Suppressor macrophage (primary cell): ENCODE measurements at regions not wholly inside any gene's neighbourhood (a gene's known extent, or its start where the extent isn't known, plus 50 kb on each side); places are given as distances from the start of the nearest gene placed in this dataset.

Experiments used
- DNase-seq, 4 experiments: peaks; one replicate each; pipeline ENCODE4 v3.0.0-alpha.2; 2020 to 2022

DNA sequence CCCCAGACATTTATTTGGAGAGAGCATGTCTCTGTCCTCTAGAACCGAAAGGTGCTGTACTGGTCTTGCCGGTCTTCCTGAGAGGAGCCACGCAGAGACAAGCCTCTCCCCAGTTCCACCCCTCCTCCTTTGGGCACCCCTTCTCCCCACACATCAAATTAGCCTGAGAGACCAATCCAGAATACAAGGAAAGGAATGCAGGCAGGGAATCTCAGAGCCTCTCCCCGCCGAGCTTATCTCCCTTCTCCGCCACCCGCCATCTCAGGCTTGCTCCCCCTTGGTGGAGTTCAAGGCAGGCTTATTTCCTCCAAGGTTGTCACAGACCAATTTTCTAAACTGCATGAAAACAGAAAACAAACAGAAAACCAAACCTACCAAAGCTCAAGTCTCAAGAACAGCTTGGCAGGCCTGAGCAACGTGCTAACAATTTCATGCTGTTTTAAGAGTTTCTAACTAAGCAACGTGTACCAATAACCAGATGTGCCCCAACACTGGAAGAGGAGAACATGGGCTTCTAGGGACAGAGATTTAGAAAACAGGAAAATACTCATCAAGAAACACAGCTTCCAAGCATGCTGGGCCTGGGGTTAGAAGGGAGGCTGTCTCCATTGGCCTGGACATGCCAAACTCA lies 124.5 kb upstream of the PKDCC start:
- DNase-seq, result no peak

GRCh38 chr2:41924024-41924423 lies 123.8 kb upstream of the PKDCC start:
- DNase-seq, result no peak

DNA sequence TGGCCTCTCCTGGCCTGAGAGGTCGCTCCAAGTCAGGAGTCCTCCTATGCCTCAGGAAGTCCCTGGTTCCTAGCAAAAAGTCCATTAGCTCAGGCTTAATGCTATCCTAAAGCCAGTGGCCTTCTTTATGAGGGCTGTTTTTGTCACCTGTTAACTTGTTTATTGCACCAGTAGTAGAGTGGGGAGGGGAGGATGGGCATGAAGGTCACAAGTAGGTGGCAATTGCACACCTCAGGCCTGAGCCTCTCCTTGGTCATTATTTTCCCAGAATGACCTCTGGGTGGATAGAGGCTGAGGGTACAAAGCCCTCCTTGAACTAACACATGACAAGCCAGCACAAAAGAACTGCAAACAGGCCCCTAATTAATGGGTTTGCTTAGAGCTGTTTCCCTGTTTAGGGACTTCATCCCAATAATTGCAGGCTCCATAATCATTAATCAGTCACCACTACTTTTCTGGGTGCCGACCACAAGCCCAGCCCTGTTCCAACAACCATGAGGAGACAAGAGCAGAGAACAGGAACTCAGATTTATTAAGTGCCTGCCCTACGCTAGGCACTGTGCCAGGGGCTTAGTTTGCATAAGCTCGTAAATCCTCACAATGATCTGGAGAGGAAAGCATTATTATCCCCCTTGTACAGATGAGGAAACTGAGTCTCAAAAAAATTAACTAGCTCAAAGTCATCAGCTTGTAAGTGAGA lies 123.0 kb upstream of the PKDCC start:
- no peak for DNase-seq

- no peak for DNase-seq
Observed at GRCh38 chr2:41925712-41926111, 122.1 kb upstream of the PKDCC start.

DNA sequence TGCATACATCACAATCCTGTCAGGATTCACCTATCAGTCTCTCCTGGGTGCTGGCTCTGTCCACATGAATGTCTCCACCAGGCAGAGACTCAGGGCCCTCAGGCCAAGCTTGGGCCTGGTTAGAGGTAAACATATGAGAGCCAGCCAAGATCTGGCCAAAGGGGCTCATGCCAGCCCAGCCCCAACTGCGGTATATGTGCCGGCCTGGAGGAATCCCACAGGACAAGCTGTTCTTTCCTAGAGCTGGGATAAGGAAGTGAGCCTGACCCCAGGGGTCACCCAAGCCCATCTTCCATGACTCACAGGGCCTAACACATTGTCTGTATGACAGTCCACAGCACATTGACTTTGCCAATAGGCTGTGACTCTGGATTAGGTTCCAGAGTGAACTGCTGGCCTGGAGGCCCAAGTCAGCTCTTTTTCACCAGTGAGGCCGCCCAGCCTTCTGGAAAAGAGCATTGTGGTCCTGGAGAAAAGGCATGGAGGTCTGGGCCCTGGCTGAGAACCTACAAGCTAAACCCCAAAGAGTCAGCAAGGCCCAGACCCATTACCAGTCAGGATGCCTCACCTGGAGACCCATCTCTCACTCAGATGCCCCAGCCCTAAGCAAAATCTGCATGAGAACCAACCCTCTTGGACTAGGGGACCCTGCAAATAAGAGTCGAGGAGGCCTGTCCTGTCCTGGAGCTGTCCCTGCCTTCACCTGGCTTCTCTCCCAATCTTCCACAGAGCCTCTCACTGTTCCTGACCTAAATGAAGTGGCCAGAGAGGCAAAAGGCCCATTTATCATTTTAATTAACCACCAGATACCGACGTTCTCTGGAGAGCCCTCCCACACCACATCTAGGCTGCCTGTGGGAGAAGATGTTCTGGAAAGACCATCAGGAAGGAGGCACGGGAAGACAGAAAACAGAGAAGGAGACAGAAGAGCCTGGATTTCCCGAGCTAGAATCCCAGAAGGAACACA lies 120.9 kb upstream of the PKDCC start:
- DNase-seq, result no peak

GRCh38 chr2:41927581-41928264 lies 120.1 kb upstream of the PKDCC start:
- DNase-seq, result no peak

DNA sequence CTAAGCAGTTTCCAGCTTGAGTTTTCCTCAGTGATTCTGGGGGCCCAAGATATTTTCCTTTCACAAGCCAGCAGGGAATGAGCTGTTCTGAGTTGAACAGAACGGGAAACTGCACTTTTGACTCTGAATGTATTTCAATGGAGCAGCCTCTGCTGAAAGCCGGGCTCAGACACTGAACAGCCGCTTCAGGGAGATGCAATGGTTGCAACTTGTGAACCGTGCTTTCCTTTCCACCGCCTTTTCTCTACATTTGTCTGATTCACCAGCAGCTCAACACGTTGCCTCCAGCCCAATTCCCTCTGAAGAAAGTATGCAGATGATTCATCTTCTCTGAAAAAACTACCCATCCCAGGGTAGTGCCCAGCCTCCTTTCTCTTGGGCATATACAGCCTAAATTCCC lies 119.3 kb upstream of the PKDCC start:
- DNase-seq, result no peak

DNA sequence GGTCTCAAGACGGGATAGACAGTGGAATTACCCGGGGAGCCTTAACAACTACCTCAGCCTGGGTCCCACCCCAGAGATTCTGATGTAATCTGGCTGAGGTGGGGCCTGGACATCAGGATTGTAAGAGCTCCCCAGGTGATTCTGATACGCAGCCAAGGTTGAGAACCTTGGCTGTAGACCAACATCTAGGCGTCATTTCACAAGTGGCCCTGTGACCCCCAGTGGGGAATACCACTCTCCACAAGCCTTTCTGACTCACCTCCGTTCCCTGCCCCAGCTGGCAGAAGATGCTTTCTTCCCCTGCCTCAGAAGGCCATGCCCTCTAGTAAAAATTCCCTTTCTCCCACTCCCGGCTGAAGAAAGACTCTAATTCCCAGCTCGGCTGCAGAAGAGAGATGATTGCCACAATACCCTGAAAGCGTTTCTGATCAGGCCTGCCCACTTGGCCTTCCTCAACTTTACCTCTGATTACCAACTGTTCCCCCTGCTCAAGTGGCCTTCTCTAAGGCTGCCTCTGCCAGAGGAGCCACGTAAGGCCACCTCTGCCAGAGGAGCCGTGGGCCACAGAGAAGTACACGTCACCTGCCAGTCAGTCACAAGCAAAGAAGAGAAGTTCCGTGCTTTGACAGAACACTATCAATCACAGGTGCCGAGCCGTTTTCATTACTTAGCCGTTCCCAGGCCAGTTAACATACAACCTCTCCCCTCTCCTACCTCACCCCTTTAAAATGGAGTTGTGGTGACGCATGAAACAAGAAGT lies 116.8 kb upstream of the PKDCC start:
- DNase-seq, result no peak

DNA sequence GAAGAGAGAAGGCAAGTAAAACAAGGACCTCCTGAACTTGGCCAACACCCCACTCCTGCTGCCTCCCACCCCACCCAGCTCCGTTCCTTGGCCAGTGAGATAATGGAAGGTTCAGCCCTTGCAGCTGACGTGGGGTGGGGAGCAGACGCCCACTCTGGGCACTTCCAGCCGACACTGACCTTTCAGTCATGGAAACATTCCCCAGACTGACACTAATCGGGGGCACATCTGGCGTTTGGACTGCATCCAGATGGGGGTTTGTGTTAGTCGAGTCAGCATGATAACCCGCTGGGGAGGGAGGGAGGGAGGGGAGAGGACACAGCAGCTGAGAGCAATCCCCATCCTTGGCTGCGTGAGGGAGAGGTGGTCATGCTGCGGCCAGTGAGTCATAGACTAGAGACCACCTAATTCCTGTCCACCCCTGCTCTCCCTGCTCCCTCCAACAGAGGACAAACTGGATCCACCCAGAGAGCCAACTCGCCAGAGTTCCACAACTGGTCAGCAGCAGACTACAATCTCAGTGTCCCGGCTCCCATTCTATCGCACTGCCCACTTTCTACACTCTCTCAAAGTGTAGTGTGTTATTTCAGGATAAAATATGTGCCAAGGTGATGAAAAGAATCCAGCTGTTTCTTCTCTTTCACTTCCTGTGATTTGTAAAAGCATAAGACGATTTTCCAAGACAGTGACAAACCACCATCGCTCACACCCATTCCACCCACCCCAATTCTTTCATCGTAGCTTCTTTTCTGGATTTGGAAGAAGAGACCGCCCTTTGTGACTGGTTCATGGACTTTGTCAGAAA lies 115.4 kb upstream of the PKDCC start:
- DNase-seq, result no peak

DNA sequence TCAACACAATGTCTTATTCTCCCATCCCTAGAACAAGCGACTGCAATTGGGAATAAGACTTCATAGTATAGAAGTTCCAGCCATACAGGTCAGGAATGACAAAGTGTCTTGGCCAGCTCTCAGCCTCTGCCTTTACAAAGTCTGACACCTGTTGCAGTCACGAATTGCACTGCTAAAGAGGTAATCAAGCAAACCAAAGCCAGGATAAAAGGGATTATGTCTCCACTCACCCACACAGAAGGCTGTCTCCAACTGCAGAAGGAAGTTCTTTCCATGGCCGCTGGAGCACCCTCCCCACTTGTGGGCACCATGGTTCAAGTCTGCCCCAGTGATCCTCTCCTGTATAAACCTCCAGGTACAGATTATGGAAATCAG lies 114.8 kb upstream of the PKDCC start:
- DNase-seq, result no peak

GRCh38 chr2:41933585-41934320 lies 114.1 kb upstream of the PKDCC start:
- DNase-seq, result peak; percentile 2 to 48 (median 36)

GRCh38 chr2:41934329-41934958 lies 113.4 kb upstream of the PKDCC start:
- DNase-seq, result no peak

GRCh38 chr2:41935002-41935401 lies 112.8 kb upstream of the PKDCC start:
- no peak for DNase-seq

DNA sequence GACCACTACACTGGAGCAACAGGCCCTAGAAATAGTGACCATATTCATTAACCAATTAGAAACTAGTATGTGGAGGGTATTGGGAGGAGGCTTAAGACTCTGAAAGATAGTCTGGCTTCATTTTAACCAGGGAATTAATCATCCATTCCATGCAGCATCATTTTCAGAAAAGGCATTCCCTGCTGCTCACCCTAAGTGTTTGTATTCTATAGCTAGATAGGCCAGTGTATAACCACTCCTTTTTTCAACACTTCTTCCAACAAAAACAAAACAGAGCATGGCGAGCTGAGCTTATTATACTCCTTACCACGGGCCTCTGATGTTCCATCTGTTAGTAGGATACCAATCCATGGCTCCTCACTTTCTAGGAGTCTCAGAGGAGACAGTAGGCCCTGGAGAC lies 112.0 kb upstream of the PKDCC start:
- no peak for DNase-seq

GRCh38 chr2:41936771-41937463 lies 110.9 kb upstream of the PKDCC start:
- DNase-seq, result no peak

DNA sequence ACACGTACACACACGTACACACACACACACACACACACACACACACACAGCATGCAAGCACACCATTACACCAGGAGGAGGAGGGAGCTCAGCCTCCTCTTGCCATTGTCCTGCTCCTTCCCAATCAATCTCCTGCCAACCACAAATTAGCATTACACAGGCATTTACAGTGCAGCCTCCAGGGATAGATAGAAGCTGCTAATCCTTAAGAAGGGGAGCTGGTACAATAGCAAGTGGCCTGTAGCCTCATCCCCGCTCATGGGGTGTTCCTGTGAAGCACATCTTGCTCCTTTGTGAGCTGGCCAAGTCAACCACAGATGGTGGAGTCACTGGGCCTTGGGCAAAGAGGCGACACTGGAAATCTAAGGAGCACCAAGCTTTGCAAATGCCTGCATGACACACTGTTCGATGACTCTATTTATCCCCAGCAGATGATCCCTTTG lies 110.3 kb upstream of the PKDCC start:
- DNase-seq, result no peak

- no peak for DNase-seq
Observed at GRCh38 chr2:41937921-41938708, 109.7 kb upstream of the PKDCC start.

DNA sequence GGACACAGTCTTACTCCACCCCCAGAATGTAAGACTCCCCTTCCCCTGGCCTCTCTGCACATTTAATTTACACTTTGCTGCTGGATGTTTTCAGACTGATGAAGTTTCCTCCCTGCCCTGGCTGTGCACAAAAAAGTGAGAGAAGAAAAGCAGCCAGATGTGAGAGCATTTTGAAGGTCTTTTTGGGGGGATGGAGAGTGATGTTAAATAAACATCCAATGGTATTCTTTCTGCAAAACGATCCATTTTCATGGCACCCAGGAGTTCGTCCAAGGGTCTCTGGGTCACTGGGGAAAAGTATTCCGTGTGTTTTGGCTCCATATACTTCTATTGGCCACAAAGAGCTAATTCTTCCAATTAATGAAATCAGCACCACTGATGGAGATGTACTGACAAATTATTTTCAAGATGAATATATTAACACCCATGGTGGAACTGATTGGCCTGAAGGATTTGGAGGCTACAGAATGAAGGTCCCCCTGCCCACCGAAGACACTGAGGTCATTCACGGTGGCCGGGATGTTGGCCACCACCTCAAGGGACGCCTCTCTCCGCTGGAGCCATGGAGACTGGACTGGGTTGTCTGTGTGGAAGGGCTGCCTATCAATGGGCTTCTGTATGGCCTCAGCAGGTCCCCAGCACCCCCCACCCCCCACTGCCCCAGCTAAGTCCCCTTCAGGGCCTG lies 107.6 kb upstream of the PKDCC start:
- DNase-seq, result no peak
